IPS-15b (cell line): ENCODE measurements at regions not wholly inside any gene's neighbourhood (a gene's known extent, or its start where the extent isn't known, plus 50 kb on each side); places are given as distances from the start of the nearest gene placed in this dataset.

Experiments
- H3K27me3 ChIP-seq: one replicate; pipeline ENCODE4 v1.6.1; 2013; ENCODE audit warnings: low read length; ENCODE audit not compliant: control insufficient read depth, insufficient read depth
- H3K36me3 ChIP-seq: one replicate; pipeline ENCODE4 v1.6.1; 2013; ENCODE audit warnings: low read length; ENCODE audit not compliant: control insufficient read depth, insufficient read depth
- H3K4me1 ChIP-seq: one replicate; pipeline ENCODE4 v1.6.1; 2013; ENCODE audit warnings: mild to moderate bottlenecking, low read length; ENCODE audit not compliant: control insufficient read depth, insufficient read depth
- H3K4me3 ChIP-seq: one replicate; pipeline ENCODE4 v1.5.1; 2013; ENCODE audit warnings: low read depth, low read length
- H3K9ac ChIP-seq: one replicate; pipeline ENCODE4 v1.6.1; 2013; ENCODE audit warnings: low read depth, mild to moderate bottlenecking, low read length
- H3K9me3 ChIP-seq: one replicate; pipeline ENCODE4 v1.6.1; 2013; ENCODE audit warnings: mild to moderate bottlenecking, low read length; ENCODE audit not compliant: control insufficient read depth, insufficient read depth

GRCh38 chr16:35711958-35712357 lies 2252.5 kb downstream of the TP53TG3F start:
- Histone ChIP-seq H3K4me3 (no peak overlapping the region), H3K27me3 (no peaks in the 10 kb centered on the region), H3K4me1 (no peaks in the 10 kb centered on the region), H3K9me3 (peaks cover 17% of the 10 kb centered on the region), H3K36me3 (no peaks in the 10 kb centered on the region), H3K9ac (no peak overlapping the region)

GRCh38 chr16:35713762-35714650 lies 2254.6 kb downstream of the TP53TG3F start:
- no peak overlapping the region for H3K9ac ChIP-seq
- H3K4me3 ChIP-seq, result no peak overlapping the region
- H3K27me3 ChIP-seq, result no peaks in the 10 kb centered on the region
- H3K36me3 ChIP-seq, result no peaks in the 10 kb centered on the region
- H3K4me1 ChIP-seq, result no peaks in the 10 kb centered on the region
- H3K9me3 ChIP-seq, result peaks cover 11% of the 10 kb centered on the region

DNA sequence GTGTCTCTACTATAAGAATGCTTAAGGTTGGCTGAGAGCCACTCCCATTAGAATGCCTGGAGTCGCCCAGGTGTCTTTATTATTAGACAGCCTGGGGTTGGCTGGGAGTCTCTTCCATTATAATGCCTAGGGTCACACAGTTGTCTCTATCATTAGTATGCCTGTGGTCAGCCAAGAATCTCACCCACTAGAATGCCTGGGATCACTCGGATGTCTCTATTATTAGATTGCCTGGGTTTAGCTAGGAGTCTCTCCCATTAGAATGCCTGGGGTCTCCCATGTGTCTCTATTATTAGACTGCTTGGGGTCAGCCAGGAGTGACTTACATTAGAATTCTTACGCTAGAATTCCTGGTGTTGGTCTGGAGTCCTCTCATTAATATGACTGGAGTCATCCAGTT lies 2255.3 kb downstream of the TP53TG3F start:
- H3K4me1 ChIP-seq, result no peaks in the 10 kb centered on the region
- H3K9me3 ChIP-seq, result peaks cover 11% of the 10 kb centered on the region
- H3K36me3 ChIP-seq, result no peaks in the 10 kb centered on the region
- H3K9ac ChIP-seq, result no peak overlapping the region
- H3K4me3 ChIP-seq, result no peak overlapping the region
- H3K27me3 ChIP-seq, result no peaks in the 10 kb centered on the region

DNA sequence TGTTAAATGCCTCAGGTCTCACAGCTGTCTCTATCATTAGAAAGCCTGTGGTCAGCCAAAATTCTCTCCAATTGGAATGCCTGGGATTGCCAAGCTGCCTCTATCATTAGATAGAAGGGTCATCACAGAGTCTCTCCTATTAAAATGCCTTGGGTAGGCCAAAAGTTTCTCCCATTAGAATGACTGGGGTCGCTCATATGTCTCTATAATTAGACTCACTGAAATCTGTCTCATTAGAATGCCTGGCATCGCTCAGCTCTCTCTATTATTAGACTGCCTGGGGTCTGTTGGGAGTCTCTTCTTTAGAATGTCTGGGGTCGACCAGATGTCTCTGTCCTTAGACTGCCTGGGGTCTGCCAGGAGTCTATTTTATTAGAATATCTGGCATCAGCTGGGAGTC lies 2265.1 kb downstream of the TP53TG3F start:
- no peaks in the 10 kb centered on the region for H3K27me3 ChIP-seq
- H3K36me3 ChIP-seq, result no peaks in the 10 kb centered on the region
- no peaks in the 10 kb centered on the region for H3K4me1 ChIP-seq
- H3K4me3 ChIP-seq, result no peak overlapping the region
- H3K9me3 ChIP-seq, result peaks cover 10% of the 10 kb centered on the region
- H3K9ac ChIP-seq, result no peak overlapping the region

GRCh38 chr16:35725949-35726348 lies 2266.5 kb downstream of the TP53TG3F start:
- H3K4me1 ChIP-seq, result no peaks in the 10 kb centered on the region
- no peaks in the 10 kb centered on the region for H3K36me3 ChIP-seq
- peaks cover 10% of the 10 kb centered on the region for H3K9me3 ChIP-seq
- no peak overlapping the region for H3K9ac ChIP-seq
- no peaks in the 10 kb centered on the region for H3K27me3 ChIP-seq
- H3K4me3 ChIP-seq, result no peak overlapping the region

GRCh38 chr16:35730251-35730650 lies 2270.8 kb downstream of the TP53TG3F start:
- Histone ChIP-seq H3K9ac (no peak overlapping the region), H3K9me3 (peaks cover 3% of the 10 kb centered on the region), H3K36me3 (no peaks in the 10 kb centered on the region), H3K27me3 (no peaks in the 10 kb centered on the region), H3K4me3 (no peak overlapping the region), H3K4me1 (no peaks in the 10 kb centered on the region)

DNA sequence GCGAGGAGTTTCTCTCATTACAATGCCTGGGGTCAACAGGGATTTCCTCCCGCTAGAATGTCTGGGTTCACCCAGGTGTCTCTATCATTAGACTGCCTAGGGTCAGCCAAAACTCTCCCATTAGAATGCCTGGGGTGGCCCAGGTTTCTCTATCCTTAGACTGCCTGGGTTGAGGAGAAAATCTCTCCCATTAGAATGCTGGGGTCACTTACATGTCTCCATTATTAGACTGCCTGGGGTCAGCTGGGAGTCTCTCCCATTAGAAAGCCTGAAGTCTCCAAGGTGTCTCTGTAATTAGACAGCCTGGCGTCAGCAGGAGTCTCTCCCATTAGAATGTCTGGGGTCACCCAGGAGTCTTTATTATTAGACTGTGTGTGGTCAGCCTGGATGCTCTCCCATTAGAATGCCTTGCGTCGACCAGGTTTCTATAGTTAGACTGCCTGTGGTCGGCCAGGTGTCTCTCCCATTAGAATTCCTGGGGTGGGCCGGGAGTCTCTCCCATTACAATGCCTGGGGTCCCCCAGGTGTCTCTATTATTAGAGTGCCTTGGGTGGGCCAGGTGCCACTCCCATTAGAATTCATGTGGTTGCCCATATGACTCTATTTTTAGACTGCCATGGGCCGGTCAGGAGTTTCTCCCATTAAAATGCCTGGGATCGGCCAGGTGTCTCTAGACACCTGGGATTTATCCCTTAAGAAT lies 2272.1 kb downstream of the TP53TG3F start:
- Histone ChIP-seq H3K4me3 (no peak overlapping the region), H3K4me1 (no peaks in the 10 kb centered on the region), H3K9me3 (peaks cover 6% of the 10 kb centered on the region), H3K9ac (no peak overlapping the region), H3K27me3 (no peaks in the 10 kb centered on the region), H3K36me3 (no peaks in the 10 kb centered on the region)

DNA sequence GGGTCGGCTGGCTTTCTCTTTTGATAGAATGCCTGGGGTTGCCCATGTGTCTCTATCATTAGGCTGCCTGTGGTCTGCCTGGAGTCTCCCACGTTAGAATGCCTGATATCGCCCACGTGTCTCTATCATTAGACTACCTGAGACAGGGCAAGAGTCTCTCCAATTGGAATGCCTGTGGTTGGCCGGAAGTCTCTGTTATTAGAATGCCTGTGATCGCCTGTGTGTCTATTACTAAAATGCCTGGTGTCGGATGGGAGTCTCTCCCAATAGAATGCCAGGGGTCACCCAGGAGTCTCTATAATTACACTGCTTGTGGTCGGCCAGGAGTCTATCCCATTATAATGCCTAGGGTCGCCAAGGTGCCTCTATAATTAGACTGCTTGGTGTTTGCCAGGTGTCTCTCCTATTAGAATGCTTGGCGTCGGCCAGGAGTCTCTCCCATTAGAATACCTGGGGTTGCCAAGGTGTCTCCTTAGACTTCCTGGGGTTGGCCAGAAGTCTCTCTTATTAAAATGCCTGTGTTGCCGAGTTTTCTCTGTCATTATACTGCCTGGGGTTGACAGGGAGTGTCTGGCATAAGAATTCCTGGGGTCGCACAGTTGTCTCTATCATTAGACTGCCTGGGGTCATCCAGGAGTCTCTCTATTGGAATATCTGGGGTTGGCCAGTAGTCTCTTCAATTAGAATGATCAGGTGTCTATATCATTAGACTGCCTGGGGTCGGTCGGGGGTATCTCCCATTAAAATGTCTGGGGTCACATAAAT lies 2272.8 kb downstream of the TP53TG3F start:
- Histone ChIP-seq H3K27me3 (no peaks in the 10 kb centered on the region), H3K36me3 (no peaks in the 10 kb centered on the region), H3K9me3 (peaks cover 6% of the 10 kb centered on the region), H3K9ac (no peak overlapping the region), H3K4me1 (no peaks in the 10 kb centered on the region), H3K4me3 (no peak overlapping the region)

- Histone ChIP-seq H3K4me1 (no peaks in the 10 kb centered on the region), H3K9ac (no peak overlapping the region), H3K27me3 (no peaks in the 10 kb centered on the region), H3K9me3 (peaks cover 6% of the 10 kb centered on the region), H3K4me3 (no peak overlapping the region), H3K36me3 (no peaks in the 10 kb centered on the region)
Measured at GRCh38 chr16:35733278-35733965, 2274.0 kb downstream of the TP53TG3F start.

DNA sequence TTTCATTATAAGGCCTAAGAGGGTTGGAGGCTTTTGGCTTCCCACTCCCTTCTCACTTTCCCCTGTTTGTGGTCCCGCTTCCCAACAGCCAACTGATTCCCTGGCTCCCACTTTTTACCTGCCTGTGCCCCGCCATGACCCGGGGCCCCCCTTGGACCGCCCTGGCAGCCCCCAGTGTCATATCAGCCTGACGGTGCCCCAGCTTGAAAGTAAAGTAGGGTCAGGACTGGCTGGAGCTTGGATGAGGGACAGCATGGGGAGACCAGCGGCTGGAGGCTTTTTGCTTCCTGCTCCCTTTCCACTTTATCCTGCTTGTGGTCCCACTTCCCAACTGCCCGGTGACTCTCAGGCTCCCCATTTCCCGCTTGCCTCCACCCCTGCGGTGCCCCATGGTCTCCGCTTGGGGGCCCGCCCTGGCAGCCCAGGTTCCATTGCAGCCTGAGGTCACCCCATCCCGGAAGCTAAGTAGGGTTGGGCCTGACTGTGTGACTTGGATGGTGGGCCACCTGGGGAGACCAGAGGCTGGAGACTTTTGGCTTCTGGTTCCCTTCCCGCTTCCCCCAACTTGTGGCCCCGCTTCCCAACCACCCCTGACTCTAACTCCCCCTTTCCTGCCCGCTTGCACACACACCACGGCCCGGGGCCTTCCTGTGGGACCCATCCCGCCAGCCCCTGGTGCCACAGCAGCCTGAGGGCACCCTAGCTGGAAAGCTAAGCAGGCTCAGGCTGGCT lies 2274.7 kb downstream of the TP53TG3F start:
- Histone ChIP-seq H3K4me1 (no peaks in the 10 kb centered on the region), H3K9me3 (peaks cover 12% of the 10 kb centered on the region), H3K4me3 (no peak overlapping the region), H3K9ac (no peak overlapping the region), H3K27me3 (no peaks in the 10 kb centered on the region), H3K36me3 (no peaks in the 10 kb centered on the region)
